SK-N-MC (cell line): ENCODE measurements at regions not wholly inside any gene's neighbourhood (a gene's known extent, or its start where the extent isn't known, plus 50 kb on each side); places are given as distances from the start of the nearest gene placed in this dataset.

Experiments
- EZH2 ChIP-seq: fragments of 200-600 bp; sonication (generic); IDR thresholded peaks from one replicate; pipeline ENCODE4 v1.6.1; 2017; ENCODE audit warnings: antibody characterized with exemption
- FOXP2 ChIP-seq: optimal IDR thresholded peaks from 2 replicates; pipeline ENCODE3; 2011; ENCODE audit warnings: mild to moderate bottlenecking, moderate library complexity; ENCODE audit not compliant: insufficient read depth; ENCODE audit errors: extremely low read length, control extremely low read depth

GRCh38 chr1:75992312-75992711 lies 60.1 kb upstream of the ASB17 start:
- TF ChIP-seq EZH2: no peak
- no peak for TF ChIP-seq FOXP2
